MG63 (cell line): ENCODE measurements at regions not wholly inside any gene's neighbourhood (a gene's known extent, or its start where the extent isn't known, plus 50 kb on each side); places are given as distances from the start of the nearest gene placed in this dataset.

ENCODE experiments used
- DNase-seq: peaks from one replicate; pipeline ENCODE4 v3.0.0-alpha.2; 2020
- H3K27me3 ChIP-seq: fragments of 250-450 bp; sonication (Bioruptor Pico); 2 replicates; pipeline ENCODE4 v1.5.1; 2020; ENCODE audit warnings: mild to moderate bottlenecking, moderate library complexity
- H3K36me3 ChIP-seq: fragments of 250-450 bp; sonication (Bioruptor Pico); 2 replicates; pipeline ENCODE4 v1.5.1; 2020; ENCODE audit warnings: mild to moderate bottlenecking, moderate library complexity
- H3K4me3 ChIP-seq: fragments of 250-450 bp; sonication (Bioruptor Pico); 2 replicates; pipeline ENCODE4 v1.5.1; 2020; ENCODE audit warnings: mild to moderate bottlenecking, moderate library complexity
- H3K9me3 ChIP-seq: fragments of 250-450 bp; sonication (Bioruptor Pico); 2 replicates; pipeline ENCODE4 v1.5.1; 2020; ENCODE audit warnings: mild to moderate bottlenecking, moderate library complexity

GRCh38 chr15:47405365-47406162 lies 311.7 kb upstream of the SEMA6D start:
- Histone ChIP-seq H3K27me3 (no peaks in the 10 kb centered on the region), H3K36me3 (no peaks in the 10 kb centered on the region), H3K9me3 (no peaks in the 10 kb centered on the region), H3K4me3 (no peak overlapping the region)
- DNase-seq, result no peak

- Histone ChIP-seq H3K36me3 (no peaks in the 10 kb centered on the region), H3K27me3 (no peaks in the 10 kb centered on the region), H3K9me3 (no peaks in the 10 kb centered on the region), H3K4me3 (no peak overlapping the region)
- DNase-seq, result no peak
These were observed 309.6 kb upstream of the SEMA6D start for GRCh38 chr15:47407692-47408091.

- H3K9me3 ChIP-seq, result no peaks in the 10 kb centered on the region
- H3K27me3 ChIP-seq, result no peaks in the 10 kb centered on the region
- DNase-seq, result no peak
- no peak overlapping the region for H3K4me3 ChIP-seq
- no peaks in the 10 kb centered on the region for H3K36me3 ChIP-seq
These were observed 308.3 kb upstream of the SEMA6D start for GRCh38 chr15:47409038-47409437.

- H3K9me3 ChIP-seq, result no peaks in the 10 kb centered on the region
- no peaks in the 10 kb centered on the region for H3K36me3 ChIP-seq
- no peak overlapping the region for H3K4me3 ChIP-seq
- no peaks in the 10 kb centered on the region for H3K27me3 ChIP-seq
- DNase-seq, result peak; percentile 4
These were observed 307.7 kb upstream of the SEMA6D start for GRCh38 chr15:47409600-47409999.

- Histone ChIP-seq H3K9me3 (no peaks in the 10 kb centered on the region), H3K36me3 (no peaks in the 10 kb centered on the region), H3K27me3 (no peaks in the 10 kb centered on the region), H3K4me3 (no peak overlapping the region)
- no peak for DNase-seq
These were observed 307.1 kb upstream of the SEMA6D start for GRCh38 chr15:47410247-47410646.

GRCh38 chr15:47411733-47412132 lies 305.6 kb upstream of the SEMA6D start:
- Histone ChIP-seq H3K27me3 (no peaks in the 10 kb centered on the region), H3K9me3 (no peaks in the 10 kb centered on the region), H3K4me3 (no peak overlapping the region), H3K36me3 (no peaks in the 10 kb centered on the region)
- no peak for DNase-seq

- H3K36me3 ChIP-seq, result no peaks in the 10 kb centered on the region
- no peak overlapping the region for H3K4me3 ChIP-seq
- DNase-seq, result peak; percentile 5
- H3K27me3 ChIP-seq, result no peaks in the 10 kb centered on the region
- H3K9me3 ChIP-seq, result no peaks in the 10 kb centered on the region
These were observed 305.2 kb upstream of the SEMA6D start for GRCh38 chr15:47412136-47412535.

- Histone ChIP-seq H3K4me3 (no peak overlapping the region), H3K9me3 (no peaks in the 10 kb centered on the region), H3K27me3 (no peaks in the 10 kb centered on the region), H3K36me3 (no peaks in the 10 kb centered on the region)
- no peak for DNase-seq
These were observed 304.5 kb upstream of the SEMA6D start for GRCh38 chr15:47412802-47413201.

GRCh38 chr15:47414207-47414606 lies 303.1 kb upstream of the SEMA6D start:
- Histone ChIP-seq H3K9me3 (no peaks in the 10 kb centered on the region), H3K27me3 (no peaks in the 10 kb centered on the region), H3K4me3 (no peak overlapping the region), H3K36me3 (no peaks in the 10 kb centered on the region)
- no peak for DNase-seq

GRCh38 chr15:47415539-47415971 lies 301.8 kb upstream of the SEMA6D start:
- Histone ChIP-seq H3K9me3 (no peaks in the 10 kb centered on the region), H3K4me3 (no peak overlapping the region), H3K36me3 (no peaks in the 10 kb centered on the region), H3K27me3 (no peaks in the 10 kb centered on the region)
- no peak for DNase-seq

GRCh38 chr15:47422881-47423665 lies 294.2 kb upstream of the SEMA6D start:
- DNase-seq, result no peak
- H3K9me3 ChIP-seq, result no peaks in the 10 kb centered on the region
- no peaks in the 10 kb centered on the region for H3K27me3 ChIP-seq
- no peak overlapping the region for H3K4me3 ChIP-seq
- H3K36me3 ChIP-seq, result no peaks in the 10 kb centered on the region

GRCh38 chr15:47427463-47427862 lies 289.8 kb upstream of the SEMA6D start:
- no peaks in the 10 kb centered on the region for H3K9me3 ChIP-seq
- no peak for DNase-seq
- H3K4me3 ChIP-seq, result no peak overlapping the region
- no peaks in the 10 kb centered on the region for H3K27me3 ChIP-seq
- no peaks in the 10 kb centered on the region for H3K36me3 ChIP-seq

GRCh38 chr15:47429376-47429775 lies 287.9 kb upstream of the SEMA6D start:
- H3K36me3 ChIP-seq, result no peaks in the 10 kb centered on the region
- DNase-seq, result no peak
- H3K27me3 ChIP-seq, result no peaks in the 10 kb centered on the region
- H3K9me3 ChIP-seq, result no peaks in the 10 kb centered on the region
- H3K4me3 ChIP-seq, result no peak overlapping the region

GRCh38 chr15:47431501-47431900 lies 285.8 kb upstream of the SEMA6D start:
- no peaks in the 10 kb centered on the region for H3K9me3 ChIP-seq
- H3K36me3 ChIP-seq, result no peaks in the 10 kb centered on the region
- DNase-seq, result peak; percentile 19
- H3K27me3 ChIP-seq, result no peaks in the 10 kb centered on the region
- no peak overlapping the region for H3K4me3 ChIP-seq

GRCh38 chr15:47432826-47433225 lies 284.5 kb upstream of the SEMA6D start:
- H3K27me3 ChIP-seq, result no peaks in the 10 kb centered on the region
- no peak for DNase-seq
- no peaks in the 10 kb centered on the region for H3K36me3 ChIP-seq
- no peak overlapping the region for H3K4me3 ChIP-seq
- no peaks in the 10 kb centered on the region for H3K9me3 ChIP-seq

- no peaks in the 10 kb centered on the region for H3K9me3 ChIP-seq
- no peaks in the 10 kb centered on the region for H3K36me3 ChIP-seq
- no peaks in the 10 kb centered on the region for H3K27me3 ChIP-seq
- DNase-seq, result no peak
- H3K4me3 ChIP-seq, result no peak overlapping the region
These were observed 282.7 kb upstream of the SEMA6D start for GRCh38 chr15:47434596-47434995.

- no peaks in the 10 kb centered on the region for H3K36me3 ChIP-seq
- H3K9me3 ChIP-seq, result no peaks in the 10 kb centered on the region
- no peaks in the 10 kb centered on the region for H3K27me3 ChIP-seq
- no peak overlapping the region for H3K4me3 ChIP-seq
- no peak for DNase-seq
These were observed 279.8 kb upstream of the SEMA6D start for GRCh38 chr15:47437491-47437890.
